Osteocyte (in vitro differentiated cells): ENCODE measurements at regions not wholly inside any gene's neighbourhood (a gene's known extent, or its start where the extent isn't known, plus 50 kb on each side); places are given as distances from the start of the nearest gene placed in this dataset.

Source experiments
- DNase-seq: peaks from one replicate; pipeline ENCODE4 v3.0.0; 2021; ENCODE audit warnings: mixed read lengths; ENCODE audit not compliant: unreplicated experiment; ENCODE audit errors: extremely low spot score
- H3K27ac Mint-ChIP-seq: one replicate; pipeline ENCODE4 v1.8.0; 2021; ENCODE audit warnings: mild to moderate bottlenecking, mixed read lengths; ENCODE audit not compliant: unreplicated experiment
- H3K27me3 Mint-ChIP-seq: one replicate; pipeline ENCODE4 v1.8.0; 2021; ENCODE audit warnings: mixed read lengths; ENCODE audit not compliant: unreplicated experiment
- H3K36me3 Mint-ChIP-seq: one replicate; pipeline ENCODE4 v1.8.0; 2021; ENCODE audit warnings: mixed read lengths; ENCODE audit not compliant: unreplicated experiment
- H3K4me1 Mint-ChIP-seq: one replicate; pipeline ENCODE4 v1.8.0; 2021; ENCODE audit warnings: mixed read lengths; ENCODE audit not compliant: unreplicated experiment
- H3K4me3 Mint-ChIP-seq: one replicate; pipeline ENCODE4 v1.8.0; 2021; ENCODE audit warnings: mild to moderate bottlenecking, moderate library complexity, mixed read lengths; ENCODE audit not compliant: unreplicated experiment
- H3K9me3 Mint-ChIP-seq: one replicate; pipeline ENCODE4 v1.8.0; 2021; ENCODE audit warnings: mixed read lengths; ENCODE audit not compliant: unreplicated experiment
- TF ChIP-seq, protein P1 (sequence below): fragments of 200-600 bp; sonication (generic); IDR thresholded peaks from 2 replicates; pipeline ENCODE4 v1.5.0; 2021; ENCODE audit warnings: antibody characterized with exemption, mild to moderate bottlenecking, moderate library complexity

DNA sequence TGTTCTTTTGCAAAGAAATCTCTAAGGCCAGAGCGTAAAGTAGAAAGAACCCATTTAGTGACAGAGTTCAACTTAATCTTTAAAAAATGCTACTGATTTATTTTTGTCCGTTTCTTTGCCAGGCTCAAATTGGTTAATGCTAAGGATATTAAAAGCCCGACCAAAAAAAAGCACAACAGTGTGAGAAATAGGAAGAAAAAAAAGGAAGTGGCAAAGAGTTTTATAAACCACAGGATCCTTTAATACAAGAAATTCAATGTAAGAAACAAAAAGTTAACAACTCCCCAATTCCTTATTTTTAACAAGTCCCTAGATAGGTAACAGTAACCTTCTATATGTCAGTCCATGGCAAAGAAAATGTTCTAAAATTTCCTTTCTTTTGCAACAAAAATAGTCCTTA is 480.4 kb downstream of the ACTRT1 start:
- H3K9me3 Mint-ChIP-seq: peaks cover 55% of the 10 kb centered on the region
- H3K4me3 Mint-ChIP-seq: no peak overlapping the region
- DNase-seq: no peak
- TF ChIP-seq, protein P1, sequence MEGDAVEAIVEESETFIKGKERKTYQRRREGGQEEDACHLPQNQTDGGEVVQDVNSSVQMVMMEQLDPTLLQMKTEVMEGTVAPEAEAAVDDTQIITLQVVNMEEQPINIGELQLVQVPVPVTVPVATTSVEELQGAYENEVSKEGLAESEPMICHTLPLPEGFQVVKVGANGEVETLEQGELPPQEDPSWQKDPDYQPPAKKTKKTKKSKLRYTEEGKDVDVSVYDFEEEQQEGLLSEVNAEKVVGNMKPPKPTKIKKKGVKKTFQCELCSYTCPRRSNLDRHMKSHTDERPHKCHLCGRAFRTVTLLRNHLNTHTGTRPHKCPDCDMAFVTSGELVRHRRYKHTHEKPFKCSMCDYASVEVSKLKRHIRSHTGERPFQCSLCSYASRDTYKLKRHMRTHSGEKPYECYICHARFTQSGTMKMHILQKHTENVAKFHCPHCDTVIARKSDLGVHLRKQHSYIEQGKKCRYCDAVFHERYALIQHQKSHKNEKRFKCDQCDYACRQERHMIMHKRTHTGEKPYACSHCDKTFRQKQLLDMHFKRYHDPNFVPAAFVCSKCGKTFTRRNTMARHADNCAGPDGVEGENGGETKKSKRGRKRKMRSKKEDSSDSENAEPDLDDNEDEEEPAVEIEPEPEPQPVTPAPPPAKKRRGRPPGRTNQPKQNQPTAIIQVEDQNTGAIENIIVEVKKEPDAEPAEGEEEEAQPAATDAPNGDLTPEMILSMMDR: no peak
- H3K36me3 Mint-ChIP-seq: no peaks in the 10 kb centered on the region
- no peaks in the 10 kb centered on the region for H3K27me3 Mint-ChIP-seq
- H3K27ac Mint-ChIP-seq: no peak overlapping the region
- H3K4me1 Mint-ChIP-seq: no peaks in the 10 kb centered on the region

DNA sequence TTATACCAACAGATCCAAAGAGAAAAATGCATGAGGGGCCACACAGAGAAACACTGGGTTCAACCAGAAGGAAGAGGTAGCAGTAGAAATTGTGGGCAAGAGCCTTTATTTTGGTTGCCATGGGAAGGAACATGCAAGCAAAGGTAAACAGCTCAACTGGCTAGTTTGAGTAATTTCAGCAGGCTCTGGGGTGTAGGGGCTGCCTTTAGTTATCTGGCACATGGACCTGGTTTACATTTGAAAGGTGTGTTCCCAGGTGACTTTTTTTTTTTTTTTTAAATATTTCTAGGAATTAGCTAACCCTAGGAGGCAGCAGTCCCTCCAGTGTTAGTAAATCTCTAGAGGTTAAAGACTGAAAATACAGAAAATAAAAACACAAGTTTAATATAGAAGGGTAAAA is 481.9 kb downstream of the ACTRT1 start:
- Mint-ChIP-seq H3K27me3 (no peaks in the 10 kb centered on the region), H3K36me3 (no peaks in the 10 kb centered on the region), H3K9me3 (peaks cover 52% of the 10 kb centered on the region), H3K27ac (no peak overlapping the region), H3K4me3 (no peak overlapping the region), H3K4me1 (no peaks in the 10 kb centered on the region)
- no peak for DNase-seq
- TF ChIP-seq, protein P1: no peak

DNA sequence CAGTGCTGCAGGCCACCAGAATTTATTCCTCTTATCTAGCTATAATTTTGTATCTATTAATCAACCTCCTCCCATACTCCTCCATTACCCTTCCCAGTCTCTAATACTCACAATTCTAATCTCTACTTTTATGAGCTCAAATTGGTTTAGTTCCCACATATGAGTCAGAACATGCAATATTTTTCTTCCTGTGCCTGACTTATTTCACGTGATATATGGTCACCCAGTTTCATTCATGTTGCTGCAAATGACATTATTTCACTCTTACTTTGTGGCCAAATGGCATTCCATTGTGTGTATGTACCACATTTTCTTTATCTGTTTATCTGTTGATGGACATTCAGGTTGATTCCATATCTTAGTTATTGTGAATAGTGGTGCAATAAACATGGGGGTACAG is 483.5 kb downstream of the ACTRT1 start:
- H3K9me3 Mint-ChIP-seq: peaks cover 37% of the 10 kb centered on the region
- no peak overlapping the region for H3K27ac Mint-ChIP-seq
- H3K36me3 Mint-ChIP-seq: no peaks in the 10 kb centered on the region
- no peak for DNase-seq
- no peaks in the 10 kb centered on the region for H3K4me1 Mint-ChIP-seq
- H3K4me3 Mint-ChIP-seq: no peak overlapping the region
- H3K27me3 Mint-ChIP-seq: no peaks in the 10 kb centered on the region
- TF ChIP-seq, protein P1: no peak

DNA sequence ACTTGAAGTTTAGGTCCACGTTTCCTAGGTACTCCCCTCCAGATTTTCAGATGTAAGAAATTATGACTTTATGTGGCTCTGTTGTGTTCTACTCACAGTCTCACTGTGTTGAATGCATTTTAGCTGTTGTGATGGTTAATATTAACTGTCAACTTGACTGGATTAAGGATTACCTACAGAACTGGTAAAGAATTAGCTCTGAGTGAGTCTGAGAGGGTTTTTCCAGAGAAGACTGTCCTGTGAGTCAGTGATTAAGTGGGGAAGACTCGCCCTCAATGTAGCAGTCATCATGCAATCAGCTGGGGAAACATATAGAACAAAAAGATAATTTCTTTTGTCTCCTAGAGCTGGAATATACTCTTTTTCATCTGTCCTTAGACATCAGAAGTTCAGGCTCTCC is 493.4 kb downstream of the ACTRT1 start:
- TF ChIP-seq, protein P1: no peak
- H3K4me1 Mint-ChIP-seq: no peaks in the 10 kb centered on the region
- DNase-seq: no peak
- H3K27me3 Mint-ChIP-seq: no peaks in the 10 kb centered on the region
- no peaks in the 10 kb centered on the region for H3K36me3 Mint-ChIP-seq
- H3K27ac Mint-ChIP-seq: no peak overlapping the region
- peaks cover 57% of the 10 kb centered on the region for H3K9me3 Mint-ChIP-seq
- H3K4me3 Mint-ChIP-seq: no peak overlapping the region

DNA sequence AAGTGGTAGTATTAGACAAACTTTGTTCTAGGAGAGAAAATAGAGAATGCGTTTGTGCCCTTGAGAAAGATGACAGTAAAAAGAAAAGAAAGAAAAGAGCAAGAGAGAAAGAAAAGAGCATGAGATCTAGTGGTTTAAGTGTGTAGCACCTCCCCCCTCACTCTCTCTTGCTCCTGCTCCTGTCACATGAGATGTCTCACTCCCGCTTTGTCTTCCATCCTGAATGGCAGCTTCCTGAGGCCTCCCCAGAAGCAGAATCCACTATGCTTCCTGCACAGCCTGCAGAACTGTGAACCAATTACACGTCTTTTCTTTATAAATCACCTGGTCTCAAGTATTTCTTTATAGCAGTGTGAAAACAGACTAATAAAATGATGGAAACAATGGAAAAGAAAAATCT is 499.6 kb downstream of the ACTRT1 start:
- no peak for DNase-seq
- H3K36me3 Mint-ChIP-seq: no peaks in the 10 kb centered on the region
- no peak overlapping the region for H3K4me3 Mint-ChIP-seq
- no peaks in the 10 kb centered on the region for H3K27me3 Mint-ChIP-seq
- TF ChIP-seq, protein P1: no peak
- H3K27ac Mint-ChIP-seq: no peak overlapping the region
- peaks cover 32% of the 10 kb centered on the region for H3K9me3 Mint-ChIP-seq
- H3K4me1 Mint-ChIP-seq: no peaks in the 10 kb centered on the region
